RWPE1 (cell line): ENCODE measurements at regions not wholly inside any gene's neighbourhood (a gene's known extent, or its start where the extent isn't known, plus 50 kb on each side); places are given as distances from the start of the nearest gene placed in this dataset.

Source experiments
- CTCF ChIA-PET: fragments of 350-600 bp; sonication (Branson Sonifier 250); formaldehyde crosslinking; extraction: SDS; loops from one replicate; lab custom pipeline; 2021; lab: Yijun Ruan, JAX
- POLR2A ChIA-PET: fragments of 400-600 bp; formaldehyde crosslinking; extraction: SDS; loops from one replicate; lab custom pipeline; 2020; ENCODE audit warnings: antibody characterized with exemption; ENCODE audit not compliant: low non-redundant PET; lab: Yijun Ruan, JAX
- DNase-seq: peaks from one replicate; pipeline ENCODE4 v3.0.0; 2012; ENCODE audit warnings: low spot score
- H3K27ac ChIP-seq: fragments of 450-650 bp; 2 replicates; pipeline ENCODE4 v1.5.1; 2017
- TF ChIP-seq, protein P1 (sequence below): fragments of 450-650 bp; conservative IDR thresholded peaks from 2 replicates; pipeline ENCODE4 v1.5.1; 2017; ENCODE audit warnings: low read depth, mild to moderate bottlenecking

DNA sequence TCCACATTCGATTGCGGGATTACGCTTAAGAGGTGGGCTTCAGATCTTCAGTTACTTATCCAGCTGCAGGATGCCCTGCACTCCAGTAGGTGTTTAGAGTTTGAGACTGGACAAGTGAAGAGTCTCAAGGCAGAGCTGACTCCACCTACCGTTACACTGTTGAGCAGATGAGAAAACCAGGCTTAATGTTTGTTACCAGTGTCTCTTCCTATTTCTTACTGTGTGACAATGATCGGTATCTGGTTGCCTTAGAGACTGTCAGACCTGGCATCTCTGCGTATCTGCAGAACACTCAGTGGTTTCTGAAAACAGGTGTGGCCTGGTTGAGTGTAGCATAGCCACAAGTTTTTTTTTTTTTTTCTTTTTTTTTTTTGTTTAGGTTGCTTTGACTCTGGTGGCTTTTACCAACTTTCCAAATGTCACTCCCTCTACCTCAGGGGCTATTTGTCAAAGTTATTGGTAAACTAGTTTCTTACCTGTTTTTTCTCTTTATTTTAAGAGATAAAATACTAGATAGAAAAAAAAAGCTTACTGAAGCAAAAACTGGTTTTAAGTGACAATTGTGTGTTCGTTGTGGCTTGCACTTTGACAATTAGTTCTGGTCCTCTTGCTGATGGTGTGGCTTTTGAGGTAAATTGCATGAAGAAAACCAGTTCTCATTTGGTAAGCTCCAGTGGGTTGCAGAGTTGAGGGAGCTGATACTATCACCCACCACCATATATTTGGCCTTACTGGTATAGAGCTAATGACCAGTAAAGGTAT, 284.8 kb downstream of the ETS1 start:
- DNase-seq, result no peak
- ChIA-PET CTCF (no interaction called here), POLR2A (interaction anchor here (0.8 kb wide), 1 partner anchor 177 kb away, joined by 8 read pairs; no protein-coding TSS in a partner anchor)
- H3K27ac ChIP-seq, result no peak overlapping the region
- TF ChIP-seq, protein P1, sequence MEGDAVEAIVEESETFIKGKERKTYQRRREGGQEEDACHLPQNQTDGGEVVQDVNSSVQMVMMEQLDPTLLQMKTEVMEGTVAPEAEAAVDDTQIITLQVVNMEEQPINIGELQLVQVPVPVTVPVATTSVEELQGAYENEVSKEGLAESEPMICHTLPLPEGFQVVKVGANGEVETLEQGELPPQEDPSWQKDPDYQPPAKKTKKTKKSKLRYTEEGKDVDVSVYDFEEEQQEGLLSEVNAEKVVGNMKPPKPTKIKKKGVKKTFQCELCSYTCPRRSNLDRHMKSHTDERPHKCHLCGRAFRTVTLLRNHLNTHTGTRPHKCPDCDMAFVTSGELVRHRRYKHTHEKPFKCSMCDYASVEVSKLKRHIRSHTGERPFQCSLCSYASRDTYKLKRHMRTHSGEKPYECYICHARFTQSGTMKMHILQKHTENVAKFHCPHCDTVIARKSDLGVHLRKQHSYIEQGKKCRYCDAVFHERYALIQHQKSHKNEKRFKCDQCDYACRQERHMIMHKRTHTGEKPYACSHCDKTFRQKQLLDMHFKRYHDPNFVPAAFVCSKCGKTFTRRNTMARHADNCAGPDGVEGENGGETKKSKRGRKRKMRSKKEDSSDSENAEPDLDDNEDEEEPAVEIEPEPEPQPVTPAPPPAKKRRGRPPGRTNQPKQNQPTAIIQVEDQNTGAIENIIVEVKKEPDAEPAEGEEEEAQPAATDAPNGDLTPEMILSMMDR, result no peak

DNA sequence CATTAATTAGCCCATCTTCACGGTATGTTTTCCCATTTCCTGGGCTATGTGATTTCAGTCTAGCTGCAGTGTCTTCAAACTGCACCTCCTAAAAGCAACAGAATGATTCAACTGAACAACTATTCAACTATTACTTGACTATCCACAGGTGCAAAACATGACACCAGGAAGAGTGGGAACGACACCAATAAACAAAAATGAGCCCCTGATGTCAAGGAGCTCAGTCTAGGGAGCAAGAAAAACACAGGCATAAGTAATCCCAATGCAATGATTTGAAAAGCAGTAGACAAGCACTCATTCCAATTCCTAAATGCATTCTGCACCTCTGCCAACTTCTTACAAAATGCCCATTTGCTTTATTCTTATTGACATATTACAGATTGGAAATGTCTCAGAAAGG, 285.6 kb downstream of the ETS1 start:
- H3K27ac ChIP-seq, result no peak overlapping the region
- TF ChIP-seq, protein P1, result no peak
- DNase-seq, result no peak
- POLR2A ChIA-PET, result interaction anchor here (0.6 to 0.8 kb wide), 2 partner anchors 178 to 427 kb away, joined by 3 to 8 read pairs; no protein-coding TSS in a partner anchor
- CTCF ChIA-PET, result no interaction called here

DNA sequence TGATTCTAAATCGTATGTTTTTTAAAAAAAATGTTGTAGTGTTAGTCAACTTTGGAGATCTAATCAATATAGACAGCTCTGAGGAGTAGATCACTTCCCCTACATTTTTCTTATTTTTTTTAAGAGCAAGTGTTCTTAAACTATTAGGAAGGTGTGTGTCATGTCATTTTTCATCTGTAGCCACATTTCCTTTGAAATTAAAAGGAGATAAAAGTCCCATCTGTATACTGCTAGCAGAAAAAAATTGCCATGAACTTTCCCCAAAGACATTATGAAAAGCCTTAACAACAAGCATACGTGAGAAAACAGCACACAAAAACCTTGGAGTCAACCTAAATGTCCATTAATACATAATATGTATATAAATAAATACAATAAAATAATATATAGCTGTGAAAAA, 286.6 kb downstream of the ETS1 start:
- no peak for DNase-seq
- ChIA-PET CTCF (no interaction called here), POLR2A (no interaction called here)
- H3K27ac ChIP-seq, result no peak overlapping the region
- TF ChIP-seq, protein P1, result no peak

DNA sequence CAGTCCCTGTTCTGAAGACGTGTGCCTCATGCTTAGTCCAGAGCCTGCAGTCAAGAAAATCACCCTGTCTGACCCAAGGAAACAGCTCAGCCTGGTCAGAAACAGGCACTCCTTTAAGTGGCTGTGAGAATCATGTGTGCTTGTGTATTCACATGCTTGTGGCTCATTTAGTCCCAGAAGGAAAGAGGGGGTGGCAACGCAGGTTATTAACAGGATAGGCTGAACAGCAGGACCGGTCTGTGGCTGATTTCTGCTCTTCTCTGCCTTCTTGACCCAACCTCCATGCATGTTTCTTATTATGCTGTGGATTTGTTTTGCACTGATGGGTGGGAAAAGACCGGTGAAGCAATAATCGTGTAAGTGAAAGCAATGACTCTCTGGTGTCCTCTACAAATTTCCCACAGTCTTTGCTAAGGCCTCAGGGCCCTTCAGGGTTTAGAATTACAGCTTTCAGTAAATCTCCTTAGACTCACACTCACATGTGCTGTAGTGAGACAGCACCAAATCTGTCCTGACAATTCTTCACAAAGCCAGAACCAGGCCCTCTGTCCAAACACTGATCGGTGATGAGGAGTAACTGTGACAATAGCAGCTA, 288.1 kb downstream of the ETS1 start:
- TF ChIP-seq, protein P1, result no peak
- POLR2A ChIA-PET, result no interaction called here
- CTCF ChIA-PET, result no interaction called here
- H3K27ac ChIP-seq, result no peak overlapping the region
- no peak for DNase-seq

DNA sequence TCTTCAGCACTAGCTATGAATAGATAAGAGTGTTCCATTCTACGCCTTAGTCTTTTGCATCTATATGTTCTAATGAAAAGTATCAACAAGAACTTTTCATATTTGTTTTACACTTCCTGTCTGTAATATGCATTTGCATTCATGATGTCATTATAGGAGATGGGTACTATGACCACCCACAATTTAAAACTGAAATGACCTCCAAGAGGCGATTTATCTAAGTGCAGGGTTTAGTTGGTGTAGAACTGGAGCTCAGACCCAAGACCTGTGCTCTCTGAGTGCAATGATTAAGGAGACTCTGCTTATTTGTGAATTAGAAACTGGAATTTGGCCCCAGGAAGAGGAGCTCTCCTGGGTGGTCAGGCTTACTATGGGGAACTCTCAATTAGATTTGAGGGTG, 289.1 kb downstream of the ETS1 start:
- H3K27ac ChIP-seq, result no peak overlapping the region
- ChIA-PET CTCF (interaction anchor here (0.9 kb wide), 1 partner anchor 334 kb away, joined by 4 read pairs; no protein-coding TSS in a partner anchor), POLR2A (no interaction called here)
- no peak for DNase-seq
- TF ChIP-seq, protein P1, result no peak

DNA sequence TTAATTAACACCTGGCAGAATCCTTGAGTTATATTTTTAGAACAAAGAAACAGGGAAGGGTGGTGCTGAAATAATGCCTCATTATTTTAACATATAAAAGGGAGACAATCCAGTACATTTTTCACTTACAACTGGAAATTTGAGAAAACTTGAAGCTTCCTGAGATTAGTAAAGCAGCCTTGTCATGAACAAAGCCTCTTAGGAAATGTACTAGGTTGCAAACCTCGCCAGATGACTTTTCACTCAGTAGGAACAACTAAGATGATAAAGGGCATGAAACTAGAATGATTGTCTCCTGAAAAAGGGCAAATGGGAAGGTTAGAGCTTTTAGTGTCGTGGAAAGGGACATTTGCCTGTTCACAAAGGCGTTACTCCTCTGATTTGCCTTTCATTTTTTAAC, 289.6 kb downstream of the ETS1 start:
- CTCF ChIA-PET, result interaction anchor here (0.7 to 0.9 kb wide), 2 partner anchors 230 to 335 kb away, joined by 3 to 4 read pairs; no protein-coding TSS in a partner anchor

More for the DNA sequence above, 289.6 kb downstream of the ETS1 start:
- POLR2A ChIA-PET, result interaction anchor here (0.7 kb wide), 1 partner anchor 498 kb away, joined by 3 read pairs; no protein-coding TSS in a partner anchor
- TF ChIP-seq, protein P1, result no peak
- no peak for DNase-seq
- H3K27ac ChIP-seq, result no peak overlapping the region
